GM19468 (cell line): ENCODE measurements at regions not wholly inside any gene's neighbourhood (a gene's known extent, or its start where the extent isn't known, plus 50 kb on each side); places are given as distances from the start of the nearest gene placed in this dataset.

Source experiments
- ATAC-seq: cut with Tn5 transposase; IDR thresholded peaks from one replicate; pipeline ENCODE4 v1.9.1; 2021; ENCODE audit warnings: mild to moderate bottlenecking, moderate library complexity, moderate number of reproducible peaks; ENCODE audit not compliant: unreplicated experiment; ENCODE audit errors: extremely low read depth

- ATAC-seq = no peak
These were observed 368.5 kb upstream of the OPRM1 start for GRCh38 chr6:153670403-153671026.

GRCh38 chr6:153668758-153669157 lies 370.3 kb upstream of the OPRM1 start:
- no peak for ATAC-seq

DNA sequence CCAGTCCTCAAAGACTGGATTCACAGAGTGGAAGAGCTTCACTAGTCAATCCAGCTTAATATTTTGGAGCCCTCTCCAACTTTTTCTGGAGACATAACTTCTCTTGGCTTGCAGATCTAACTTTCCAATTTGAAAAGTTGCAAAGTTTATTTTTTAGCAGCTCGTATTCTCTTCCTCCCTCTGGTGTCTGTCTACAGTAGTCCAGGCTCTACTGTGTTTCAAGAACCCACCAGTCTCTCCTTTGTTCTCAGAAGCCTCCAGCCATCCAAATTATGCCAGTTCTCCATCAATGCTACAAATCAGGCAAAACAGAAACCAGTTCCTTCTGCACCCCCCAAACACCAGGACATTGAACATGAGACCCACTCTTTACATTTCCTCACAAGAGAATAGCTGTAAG lies 376.1 kb upstream of the OPRM1 start:
- no peak for ATAC-seq

- no peak for ATAC-seq
These were observed 393.7 kb upstream of the OPRM1 start for GRCh38 chr6:153645326-153645725.

DNA sequence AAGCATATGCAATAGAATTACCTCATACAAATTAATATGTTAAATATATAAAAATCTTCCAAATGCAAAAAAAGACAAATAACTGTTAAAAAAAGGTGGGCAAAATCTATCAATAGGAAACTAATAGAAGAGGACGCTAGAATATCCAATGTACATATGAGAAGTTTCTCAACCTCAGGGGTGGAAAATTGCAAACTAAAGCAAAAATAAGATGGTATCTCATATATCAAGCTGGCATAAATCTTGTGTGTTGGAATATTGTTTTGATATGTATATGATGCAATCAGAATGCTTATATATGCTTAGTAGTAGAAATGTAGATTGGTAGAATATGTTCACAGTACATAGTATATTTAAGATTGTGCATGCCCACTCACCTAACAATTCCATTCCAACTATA lies 395.0 kb upstream of the OPRM1 start:
- no peak for ATAC-seq

DNA sequence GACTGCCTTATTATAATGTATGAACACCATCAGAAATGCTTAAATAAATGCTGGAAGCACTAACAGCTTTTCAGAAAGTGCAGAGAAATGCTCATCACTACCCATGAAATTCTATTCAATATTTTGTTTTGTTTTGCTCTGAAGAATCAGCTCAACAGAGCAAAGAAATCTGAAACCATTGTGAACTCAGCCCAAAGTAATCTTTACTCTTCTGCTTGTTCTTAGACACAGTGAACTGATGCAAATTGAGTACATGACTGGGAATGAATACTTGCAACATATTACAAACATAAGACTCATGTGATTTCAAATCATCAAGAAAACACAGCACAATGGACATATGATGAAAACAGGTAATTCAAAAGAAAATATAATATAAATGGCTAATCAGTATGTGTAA lies 404.6 kb upstream of the OPRM1 start:
- no peak for ATAC-seq

DNA sequence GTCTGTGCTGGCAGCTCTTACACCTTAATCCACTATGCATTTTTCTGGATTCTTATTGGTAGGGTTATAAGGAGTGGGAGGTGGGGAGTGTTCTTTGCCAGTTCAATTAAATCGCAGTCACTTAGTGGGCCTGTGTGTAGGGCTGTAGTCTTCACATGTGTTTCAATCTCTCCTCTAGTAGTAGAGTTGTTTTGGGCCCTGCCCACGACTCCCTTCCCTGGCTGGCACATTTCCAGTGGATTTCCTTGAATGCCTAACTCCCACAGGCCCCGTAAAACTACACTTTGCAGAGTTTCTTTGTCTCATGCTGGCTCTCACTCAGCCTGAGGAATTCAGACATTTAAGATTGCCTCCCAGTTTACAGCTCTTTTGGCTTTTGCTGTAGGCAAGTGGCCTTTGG lies 414.0 kb upstream of the OPRM1 start:
- ATAC-seq = no peak

DNA sequence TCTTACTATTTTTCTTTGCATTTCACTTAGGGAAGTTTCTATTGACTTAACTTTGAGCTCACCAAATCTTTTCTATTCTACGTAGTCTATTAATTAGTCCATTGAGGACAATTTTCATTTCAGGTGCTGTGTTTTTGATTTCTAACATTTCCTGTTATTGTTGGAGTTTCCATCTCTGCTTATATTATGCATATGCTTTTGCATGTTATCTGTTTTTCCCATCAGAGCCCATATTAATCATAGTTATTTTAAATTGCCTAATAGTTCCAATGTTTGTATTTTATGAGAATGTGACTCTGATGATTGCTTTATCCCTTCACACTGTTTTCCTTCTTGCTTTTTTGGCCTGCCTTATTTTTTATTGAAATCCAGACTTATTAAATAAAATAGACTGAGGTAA lies 414.5 kb upstream of the OPRM1 start:
- ATAC-seq = no peak

- ATAC-seq = no peak
These were observed 415.5 kb upstream of the OPRM1 start for GRCh38 chr6:153623496-153623895.

GRCh38 chr6:153621491-153621890 lies 417.5 kb upstream of the OPRM1 start:
- no peak for ATAC-seq

- no peak for ATAC-seq
These were observed 418.0 kb upstream of the OPRM1 start for GRCh38 chr6:153621070-153621469.

DNA sequence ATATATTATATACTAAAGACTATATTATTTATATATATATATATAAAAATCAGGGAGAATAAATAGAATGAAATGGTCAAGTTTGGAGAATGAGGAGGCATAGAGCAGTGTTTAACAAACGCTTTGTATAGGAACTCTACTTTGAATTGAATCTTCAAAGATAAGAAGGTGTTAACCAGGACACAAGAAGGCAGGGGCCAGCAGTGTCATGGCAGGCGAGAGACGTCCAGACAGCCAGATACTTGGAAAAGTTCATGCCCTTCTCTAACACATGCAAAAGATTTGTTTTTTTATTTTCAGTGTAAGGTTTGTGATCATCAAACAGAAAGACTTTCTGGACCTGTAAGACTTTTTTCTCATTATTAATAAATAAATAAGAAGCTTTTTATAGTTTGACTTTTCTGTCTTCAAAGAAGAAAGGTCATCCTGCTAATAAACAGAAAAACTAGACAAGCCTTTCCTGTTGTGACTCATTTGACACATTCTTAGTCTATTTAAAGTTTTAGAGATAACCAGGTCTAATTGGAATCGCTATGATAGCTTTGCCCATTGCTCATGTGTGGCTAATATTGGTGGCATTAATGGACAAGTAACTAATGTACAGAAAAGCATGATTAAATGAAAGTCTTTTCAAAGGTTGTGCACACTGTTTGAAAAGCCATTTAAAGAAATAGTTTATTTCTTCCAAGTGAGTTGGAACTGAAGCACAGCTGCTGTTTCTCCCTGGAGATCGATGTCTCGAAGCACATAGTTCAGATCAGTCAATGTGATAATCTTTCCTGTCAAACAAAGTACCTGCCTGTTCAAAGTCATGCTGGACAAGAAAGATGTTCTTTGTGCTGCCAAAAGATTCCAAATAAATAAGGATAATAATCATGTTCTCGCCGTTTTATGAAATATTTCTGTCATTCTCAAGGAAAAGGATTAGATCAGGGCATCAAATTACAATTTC lies 420.4 kb upstream of the OPRM1 start:
- ATAC-seq = no peak

- ATAC-seq = no peak
These were observed 422.5 kb upstream of the OPRM1 start for GRCh38 chr6:153616506-153616905.

GRCh38 chr6:153613719-153614455 lies 425.2 kb upstream of the OPRM1 start:
- no peak for ATAC-seq

DNA sequence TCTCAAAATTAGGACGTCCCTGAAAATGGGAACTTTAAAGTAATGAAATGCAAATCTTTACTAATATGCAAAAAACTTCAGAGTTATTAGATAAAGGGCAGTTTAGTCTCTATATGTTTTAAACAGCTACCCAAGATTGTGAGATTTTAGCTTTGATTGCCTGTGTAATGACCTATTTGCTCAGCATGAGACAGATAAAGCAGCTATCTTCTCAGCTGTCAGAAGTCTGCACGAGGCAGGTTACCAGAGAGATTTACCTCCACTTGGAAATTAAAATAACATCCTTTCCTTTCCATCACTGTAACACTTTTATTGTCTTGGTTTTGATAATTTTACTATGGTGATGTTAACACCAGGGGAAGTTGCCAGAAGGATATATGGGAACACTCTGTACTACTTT lies 436.6 kb upstream of the OPRM1 start:
- ATAC-seq = no peak

GRCh38 chr6:153599901-153600300 lies 439.1 kb upstream of the OPRM1 start:
- no peak for ATAC-seq

DNA sequence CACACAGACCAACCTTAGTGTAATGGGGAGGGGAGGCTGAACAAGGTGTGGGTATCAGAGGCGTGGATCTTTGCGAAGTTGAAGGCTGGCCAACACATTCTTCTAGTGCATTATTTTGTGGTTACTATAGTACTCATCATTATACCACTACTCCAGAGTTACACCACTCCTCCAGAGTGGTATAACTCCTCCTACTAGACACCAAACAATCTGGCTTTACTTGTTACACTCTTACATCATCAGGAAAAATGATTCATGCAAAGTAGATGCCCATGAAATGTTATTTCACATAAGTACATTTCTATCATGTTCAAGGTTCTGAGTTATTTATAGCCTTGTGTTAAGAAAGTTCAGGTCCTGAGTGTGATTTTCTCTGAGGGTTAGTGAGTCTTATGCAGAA lies 443.1 kb upstream of the OPRM1 start:
- no peak for ATAC-seq

GRCh38 chr6:153594871-153595270 lies 444.2 kb upstream of the OPRM1 start:
- ATAC-seq = no peak

- no peak for ATAC-seq
These were observed 447.9 kb upstream of the OPRM1 start for GRCh38 chr6:153591159-153591558.

GRCh38 chr6:153590411-153590810 lies 448.6 kb upstream of the OPRM1 start:
- ATAC-seq = no peak

DNA sequence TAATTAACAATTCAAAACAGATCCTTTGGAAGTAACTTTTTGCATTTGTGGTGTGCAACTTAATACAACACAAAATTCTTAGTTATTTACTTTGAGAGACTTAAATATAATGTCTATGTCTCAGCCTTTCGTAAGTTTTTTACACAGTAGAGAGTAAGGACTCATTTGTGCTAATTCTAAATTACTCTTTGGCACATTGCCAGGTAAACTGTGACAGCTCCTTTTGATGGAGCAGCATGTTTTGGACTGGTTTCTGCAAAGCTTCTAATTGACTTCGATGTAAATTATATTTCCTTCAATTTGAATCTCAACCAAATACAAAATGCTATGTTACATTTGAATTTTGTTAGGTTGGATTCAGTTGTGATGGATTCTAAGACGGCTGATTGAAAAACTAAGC lies 450.7 kb upstream of the OPRM1 start:
- ATAC-seq = no peak
